ENCODE measurements at regions not wholly inside any gene's neighbourhood (a gene's known extent, or its start where the extent isn't known, plus 50 kb on each side); places are given as distances from the start of the nearest gene placed in this dataset.
A peak's percentile ranks its signal among the peaks of the same experiment; 100 is the strongest.

DNA sequence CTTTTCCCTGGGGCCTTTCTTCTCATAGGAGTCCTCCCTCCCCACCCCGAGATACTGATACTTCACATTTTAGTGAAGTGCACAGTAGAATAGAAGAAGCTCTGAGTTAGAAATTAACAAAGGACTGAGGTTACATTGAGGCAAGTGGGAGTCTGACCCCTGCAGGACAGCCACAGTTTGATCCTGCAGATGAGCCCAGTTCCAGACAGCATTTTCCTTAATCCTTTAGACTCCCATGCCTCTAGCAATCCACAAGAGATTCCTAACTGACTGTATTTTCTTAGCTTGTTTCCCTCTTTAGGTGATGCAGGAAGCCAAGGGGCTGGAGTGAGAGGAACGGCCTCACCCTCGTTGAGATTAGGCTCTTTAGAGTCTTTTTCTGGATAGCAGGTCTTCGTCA is 204.0 kb downstream of the CYRIA start:
- no peaks in the 10 kb centered on the region for H3F3A ChIP-seq (replicated peaks; ENCODE audit: insufficient read depth)
- H3K4me3 ChIP-seq (ENCODE audit: low read depth in 2 of 2, low read length in 1 of 2): no peak overlapping the region
- no peak overlapping the region for H2AFZ ChIP-seq (ENCODE audit: low read depth)
- H3K79me2 ChIP-seq (ENCODE audit: insufficient read depth): no peaks in the 10 kb centered on the region
- TF ChIP-seq RAD21 (IDR thresholded peaks at IDR 0.05; ENCODE audit: low read length): peak; percentile 36; the same call in 1 of the 2 replicates
- TF ChIP-seq, protein P1, sequence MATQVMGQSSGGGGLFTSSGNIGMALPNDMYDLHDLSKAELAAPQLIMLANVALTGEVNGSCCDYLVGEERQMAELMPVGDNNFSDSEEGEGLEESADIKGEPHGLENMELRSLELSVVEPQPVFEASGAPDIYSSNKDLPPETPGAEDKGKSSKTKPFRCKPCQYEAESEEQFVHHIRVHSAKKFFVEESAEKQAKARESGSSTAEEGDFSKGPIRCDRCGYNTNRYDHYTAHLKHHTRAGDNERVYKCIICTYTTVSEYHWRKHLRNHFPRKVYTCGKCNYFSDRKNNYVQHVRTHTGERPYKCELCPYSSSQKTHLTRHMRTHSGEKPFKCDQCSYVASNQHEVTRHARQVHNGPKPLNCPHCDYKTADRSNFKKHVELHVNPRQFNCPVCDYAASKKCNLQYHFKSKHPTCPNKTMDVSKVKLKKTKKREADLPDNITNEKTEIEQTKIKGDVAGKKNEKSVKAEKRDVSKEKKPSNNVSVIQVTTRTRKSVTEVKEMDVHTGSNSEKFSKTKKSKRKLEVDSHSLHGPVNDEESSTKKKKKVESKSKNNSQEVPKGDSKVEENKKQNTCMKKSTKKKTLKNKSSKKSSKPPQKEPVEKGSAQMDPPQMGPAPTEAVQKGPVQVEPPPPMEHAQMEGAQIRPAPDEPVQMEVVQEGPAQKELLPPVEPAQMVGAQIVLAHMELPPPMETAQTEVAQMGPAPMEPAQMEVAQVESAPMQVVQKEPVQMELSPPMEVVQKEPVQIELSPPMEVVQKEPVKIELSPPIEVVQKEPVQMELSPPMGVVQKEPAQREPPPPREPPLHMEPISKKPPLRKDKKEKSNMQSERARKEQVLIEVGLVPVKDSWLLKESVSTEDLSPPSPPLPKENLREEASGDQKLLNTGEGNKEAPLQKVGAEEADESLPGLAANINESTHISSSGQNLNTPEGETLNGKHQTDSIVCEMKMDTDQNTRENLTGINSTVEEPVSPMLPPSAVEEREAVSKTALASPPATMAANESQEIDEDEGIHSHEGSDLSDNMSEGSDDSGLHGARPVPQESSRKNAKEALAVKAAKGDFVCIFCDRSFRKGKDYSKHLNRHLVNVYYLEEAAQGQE (IDR thresholded peaks at IDR 0.05; ENCODE audit: low read depth, low read length): no peak
- no peaks in the 10 kb centered on the region for H4K20me1 ChIP-seq (ENCODE audit: insufficient read depth)
- 15% methylated on average over 4 of the region's 4 CpGs for WGBS (ENCODE audit: low lambda C conversion rate)
- no peaks in the 10 kb centered on the region for H3K9me2 ChIP-seq
- no peak overlapping the region for H3K4me2 ChIP-seq
- peaks cover 0 to 3% of the 10 kb centered on the region in 2 experiments for H3K36me3 ChIP-seq (replicated peaks in 1 of 2; ENCODE audit: control insufficient read depth in 1 of 2, insufficient read depth in 2 of 2, low read length in 1 of 2)
- DNase-seq: no peak
- POLR2A ChIA-PET: no interaction called here
- H3K4me1 ChIP-seq (ENCODE audit: control insufficient read depth in 1 of 2, insufficient read depth in 2 of 2, low read depth in 1 of 2, low read length in 1 of 2): no peaks in the 10 kb centered on the region
- H3K9ac ChIP-seq: no peak overlapping the region
- H3K9me3 ChIP-seq: peaks cover 4% of the 10 kb centered on the region; the same call in 1 of the 2 replicates
- H3K27me3 ChIP-seq (ENCODE audit: insufficient read depth): no peaks in the 10 kb centered on the region
- CTCF ChIA-PET: interaction anchor here (1.0 kb wide), 2 partner anchors 14 to 21 kb away, joined by 3 read pairs; no protein-coding TSS in a partner anchor
- no peak overlapping the region for H3K27ac ChIP-seq (ENCODE audit: low read depth in 2 of 2, low read length in 1 of 2)

DNA sequence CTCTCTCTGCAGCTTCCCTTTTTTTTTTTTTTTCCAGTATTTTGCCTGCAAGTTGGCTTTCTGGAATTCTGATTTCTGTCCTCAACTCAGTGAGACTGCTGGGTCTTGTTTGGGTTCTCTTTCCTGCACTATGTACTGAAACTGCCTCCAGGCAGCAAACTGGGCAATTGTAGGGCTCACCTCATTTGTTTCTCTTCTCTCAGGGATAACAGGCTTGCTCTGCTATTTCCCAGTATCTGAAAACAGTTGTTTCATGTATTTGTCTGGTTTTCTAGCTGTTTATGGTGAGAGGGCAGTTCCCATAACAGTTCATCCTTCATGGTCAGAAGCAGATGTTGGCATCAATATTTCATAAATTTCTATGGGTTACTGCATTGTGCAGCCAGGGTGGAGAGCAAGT is 206.0 kb downstream of the CYRIA start:
- Histone ChIP-seq H3K79me2 (ENCODE audit: insufficient read depth) (no peaks in the 10 kb centered on the region), H3K4me2 (no peak overlapping the region)
- no peak for TF ChIP-seq NFIC (IDR thresholded peaks at IDR 0.05; ENCODE audit: borderline replicate concordance)
- TF ChIP-seq, protein P1 (IDR thresholded peaks at IDR 0.05; ENCODE audit: low read depth, low read length): no peak
- no peak for TF ChIP-seq FOXJ3 (CRISPR knock-in tag; IDR thresholded peaks at IDR 0.05)
- TF ChIP-seq MEF2A (IDR thresholded peaks at IDR 0.05; ENCODE audit: borderline replicate concordance, low read depth): no peak
- TF ChIP-seq, protein P2, sequence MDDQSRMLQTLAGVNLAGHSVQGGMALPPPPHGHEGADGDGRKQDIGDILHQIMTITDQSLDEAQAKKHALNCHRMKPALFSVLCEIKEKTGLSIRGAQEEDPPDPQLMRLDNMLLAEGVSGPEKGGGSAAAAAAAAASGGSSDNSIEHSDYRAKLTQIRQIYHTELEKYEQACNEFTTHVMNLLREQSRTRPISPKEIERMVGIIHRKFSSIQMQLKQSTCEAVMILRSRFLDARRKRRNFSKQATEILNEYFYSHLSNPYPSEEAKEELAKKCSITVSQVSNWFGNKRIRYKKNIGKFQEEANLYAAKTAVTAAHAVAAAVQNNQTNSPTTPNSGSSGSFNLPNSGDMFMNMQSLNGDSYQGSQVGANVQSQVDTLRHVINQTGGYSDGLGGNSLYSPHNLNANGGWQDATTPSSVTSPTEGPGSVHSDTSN (IDR thresholded peaks at IDR 0.05): no peak
- no peak for TF ChIP-seq RAD21 (IDR thresholded peaks at IDR 0.05; ENCODE audit: low read length)
- no peak for TF ChIP-seq RCOR1 (IDR thresholded peaks at IDR 0.05; ENCODE audit: low read length)
- TF ChIP-seq, protein P3, sequence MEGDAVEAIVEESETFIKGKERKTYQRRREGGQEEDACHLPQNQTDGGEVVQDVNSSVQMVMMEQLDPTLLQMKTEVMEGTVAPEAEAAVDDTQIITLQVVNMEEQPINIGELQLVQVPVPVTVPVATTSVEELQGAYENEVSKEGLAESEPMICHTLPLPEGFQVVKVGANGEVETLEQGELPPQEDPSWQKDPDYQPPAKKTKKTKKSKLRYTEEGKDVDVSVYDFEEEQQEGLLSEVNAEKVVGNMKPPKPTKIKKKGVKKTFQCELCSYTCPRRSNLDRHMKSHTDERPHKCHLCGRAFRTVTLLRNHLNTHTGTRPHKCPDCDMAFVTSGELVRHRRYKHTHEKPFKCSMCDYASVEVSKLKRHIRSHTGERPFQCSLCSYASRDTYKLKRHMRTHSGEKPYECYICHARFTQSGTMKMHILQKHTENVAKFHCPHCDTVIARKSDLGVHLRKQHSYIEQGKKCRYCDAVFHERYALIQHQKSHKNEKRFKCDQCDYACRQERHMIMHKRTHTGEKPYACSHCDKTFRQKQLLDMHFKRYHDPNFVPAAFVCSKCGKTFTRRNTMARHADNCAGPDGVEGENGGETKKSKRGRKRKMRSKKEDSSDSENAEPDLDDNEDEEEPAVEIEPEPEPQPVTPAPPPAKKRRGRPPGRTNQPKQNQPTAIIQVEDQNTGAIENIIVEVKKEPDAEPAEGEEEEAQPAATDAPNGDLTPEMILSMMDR (IDR thresholded peaks at IDR 0.05): no peak
- no peak for TF ChIP-seq JUND (IDR thresholded peaks at IDR 0.05)
- no peak for TF ChIP-seq SMC3 (IDR thresholded peaks at IDR 0.05; ENCODE audit: low read depth, low read length)
- no peak for TF ChIP-seq YY1 (IDR thresholded peaks at IDR 0.05; ENCODE audit: low read depth)
- no peak for TF ChIP-seq SIN3A (IDR thresholded peaks at IDR 0.05; ENCODE audit: borderline replicate concordance, low read depth, low read length)
- TF ChIP-seq EZH2phosphoT487 (IDR thresholded peaks at IDR 0.05; ENCODE audit: borderline replicate concordance, low read depth): no peak
- TF ChIP-seq GATA2 (CRISPR knock-in tag; IDR thresholded peaks at IDR 0.05): no peak
- TF ChIP-seq, protein P4, sequence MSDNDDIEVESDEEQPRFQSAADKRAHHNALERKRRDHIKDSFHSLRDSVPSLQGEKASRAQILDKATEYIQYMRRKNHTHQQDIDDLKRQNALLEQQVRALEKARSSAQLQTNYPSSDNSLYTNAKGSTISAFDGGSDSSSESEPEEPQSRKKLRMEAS (IDR thresholded peaks at IDR 0.05; ENCODE audit: low read depth): no peak
- no peak for TF ChIP-seq FOXM1 (IDR thresholded peaks at IDR 0.05; ENCODE audit: low read depth)
- TF ChIP-seq, protein P5, sequence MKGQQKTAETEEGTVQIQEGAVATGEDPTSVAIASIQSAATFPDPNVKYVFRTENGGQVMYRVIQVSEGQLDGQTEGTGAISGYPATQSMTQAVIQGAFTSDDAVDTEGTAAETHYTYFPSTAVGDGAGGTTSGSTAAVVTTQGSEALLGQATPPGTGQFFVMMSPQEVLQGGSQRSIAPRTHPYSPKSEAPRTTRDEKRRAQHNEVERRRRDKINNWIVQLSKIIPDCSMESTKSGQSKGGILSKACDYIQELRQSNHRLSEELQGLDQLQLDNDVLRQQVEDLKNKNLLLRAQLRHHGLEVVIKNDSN (IDR thresholded peaks at IDR 0.05; ENCODE audit: borderline replicate concordance, low read depth): no peak

More for the DNA sequence above, 206.0 kb downstream of the CYRIA start:
- H3K4me1 ChIP-seq (ENCODE audit: control insufficient read depth in 1 of 2, insufficient read depth in 2 of 2, low read depth in 1 of 2, low read length in 1 of 2): no peaks in the 10 kb centered on the region
- no peaks in the 10 kb centered on the region for H4K20me1 ChIP-seq (ENCODE audit: insufficient read depth)
- ChIA-PET CTCF (interaction anchor here (1.3 to 1.8 kb wide), 2 partner anchors 9 to 28 kb away, joined by 3 to 7 read pairs; no protein-coding TSS in a partner anchor), POLR2A (no interaction called here)
- no peaks in the 10 kb centered on the region for H3F3A ChIP-seq (replicated peaks; ENCODE audit: insufficient read depth)
- H3K27ac ChIP-seq (ENCODE audit: low read depth in 2 of 2, low read length in 1 of 2): no peak overlapping the region
- H3K27me3 ChIP-seq (ENCODE audit: insufficient read depth): no peaks in the 10 kb centered on the region
- H3K4me3 ChIP-seq (ENCODE audit: low read depth in 2 of 2, low read length in 1 of 2): no peak overlapping the region
- H3K9ac ChIP-seq: no peak overlapping the region
- H3K36me3 ChIP-seq (replicated peaks in 1 of 2; ENCODE audit: control insufficient read depth in 1 of 2, insufficient read depth in 2 of 2, low read length in 1 of 2): peaks cover 0 to 3% of the 10 kb centered on the region in 2 experiments
- no peak overlapping the region for H2AFZ ChIP-seq (ENCODE audit: low read depth)
- no peak for DNase-seq
- H3K9me2 ChIP-seq: no peaks in the 10 kb centered on the region
- H3K9me3 ChIP-seq: peaks cover 4% of the 10 kb centered on the region; the same call in 1 of the 2 replicates
